ENCODE measurements at regions not wholly inside any gene's neighbourhood (a gene's known extent, or its start where the extent isn't known, plus 50 kb on each side); places are given as distances from the start of the nearest gene placed in this dataset.

GRCh38 chr7:124399941-124400340, 365.7 kb downstream of the GPR37 start:
- TF ChIP-seq CTCF (IDR thresholded peaks at IDR 0.05) = no peak
- no peak for TF ChIP-seq POLR2AphosphoS5 (IDR thresholded peaks at IDR 0.05)
- no peak for TF ChIP-seq EP300 (IDR thresholded peaks at IDR 0.05)
- TF ChIP-seq POLR2A (IDR thresholded peaks at IDR 0.05) = no peak
